ENCODE measurements at regions not wholly inside any gene's neighbourhood (a gene's known extent, or its start where the extent isn't known, plus 50 kb on each side); places are given as distances from the start of the nearest gene placed in this dataset.
"Not testable (repeated sequence)": the region's sequence is repeated elsewhere in the genome, so short reads cannot be mapped to it uniquely, and the experiment has no call there.

DNA sequence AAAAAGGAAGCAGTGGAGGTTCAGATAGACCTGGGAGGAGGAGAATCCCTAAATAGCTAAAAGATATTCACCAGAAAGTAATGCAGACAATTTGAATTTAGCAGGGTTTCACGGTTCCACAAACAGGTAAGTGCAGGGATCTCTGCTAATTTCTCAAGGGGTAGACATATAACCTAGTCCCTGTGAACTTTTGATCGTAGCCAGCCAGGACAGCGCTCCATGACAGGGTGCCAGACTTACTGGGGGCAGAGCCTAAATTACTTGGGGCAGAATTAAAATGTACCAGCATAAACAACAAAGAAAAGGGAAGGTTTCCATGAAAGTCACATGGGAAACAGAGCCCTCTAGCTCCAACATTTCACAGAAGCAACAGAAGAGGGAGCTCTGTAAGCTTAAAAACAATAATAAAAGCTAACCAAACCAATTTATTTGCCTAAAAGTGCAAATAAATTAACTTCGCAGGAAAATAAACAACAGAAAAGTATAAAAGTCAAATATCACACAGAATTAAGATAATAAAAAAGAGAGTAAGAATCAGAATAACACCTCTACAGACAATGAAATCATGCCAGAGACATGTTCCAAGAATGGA is 198.3 kb downstream of the DUSP10 start:
- peak; percentile 7 for DNase-seq

DNA sequence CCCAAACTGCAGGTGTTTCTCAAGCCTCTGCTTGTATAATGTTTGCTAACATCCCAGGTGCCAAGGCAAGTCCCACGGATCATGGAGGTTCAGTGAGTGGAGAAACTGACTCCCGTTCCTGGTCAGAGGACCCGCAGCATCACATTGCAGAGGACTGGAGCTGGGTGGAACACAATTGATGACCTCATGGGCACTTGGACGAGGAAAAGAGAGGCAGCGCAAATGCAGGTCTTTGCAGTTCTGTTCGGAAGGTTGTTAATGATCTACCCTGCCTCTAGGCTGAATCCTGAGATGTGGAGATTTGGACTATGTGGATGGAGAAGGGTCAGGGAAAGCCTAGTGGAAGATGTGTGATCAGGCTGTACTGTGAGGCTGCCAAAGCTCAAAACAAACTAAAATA is 192.9 kb downstream of the DUSP10 start:
- no peak for DNase-seq

DNA sequence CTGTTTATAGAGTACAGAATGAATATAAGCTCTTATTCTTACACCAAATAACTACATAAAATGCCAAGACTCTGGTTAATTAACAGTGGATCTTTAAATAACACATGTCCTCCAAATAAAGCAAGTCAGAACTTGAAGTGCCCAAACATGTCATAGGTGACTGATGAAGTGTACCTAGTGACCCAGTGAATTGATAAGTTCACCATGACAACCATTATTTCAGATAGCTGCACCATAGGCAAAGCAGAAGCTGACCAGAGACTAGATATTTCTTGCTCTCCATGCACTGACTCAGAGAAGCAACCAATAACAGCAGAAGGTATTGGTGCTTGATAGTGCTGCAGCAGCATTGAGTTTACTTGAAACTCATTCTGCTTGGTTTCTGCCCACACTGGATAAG is 192.1 kb downstream of the DUSP10 start:
- DNase-seq = no peak

GRCh38 chr1:221552792-221553191 is 189.1 kb downstream of the DUSP10 start:
- not testable (repeated sequence) for DNase-seq

GRCh38 chr1:221555689-221556433 is 186.0 kb downstream of the DUSP10 start:
- no peak for DNase-seq

DNA sequence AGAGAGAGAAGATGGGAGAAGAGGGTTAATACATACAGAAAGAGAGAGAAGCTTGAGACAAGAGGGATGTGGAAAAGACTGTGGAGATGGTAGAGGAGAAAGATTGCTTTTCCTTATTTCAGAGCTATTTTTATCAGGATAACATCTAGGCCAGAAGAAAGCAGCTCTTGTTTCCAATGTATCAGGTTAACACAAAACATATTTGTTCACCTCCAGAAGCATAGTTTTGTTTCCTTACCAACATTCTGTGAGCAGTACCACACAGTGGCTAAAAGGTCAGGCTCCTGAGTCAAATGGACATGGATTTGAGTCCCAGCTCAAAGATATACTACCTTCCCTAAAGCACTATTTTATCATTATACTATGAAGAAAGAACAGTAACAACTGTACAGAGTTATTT is 185.5 kb downstream of the DUSP10 start:
- no peak for DNase-seq

- no peak for DNase-seq
These were observed 184.9 kb downstream of the DUSP10 start for GRCh38 chr1:221557013-221557412.

GRCh38 chr1:221558396-221558795 is 183.5 kb downstream of the DUSP10 start:
- DNase-seq = no peak

DNA sequence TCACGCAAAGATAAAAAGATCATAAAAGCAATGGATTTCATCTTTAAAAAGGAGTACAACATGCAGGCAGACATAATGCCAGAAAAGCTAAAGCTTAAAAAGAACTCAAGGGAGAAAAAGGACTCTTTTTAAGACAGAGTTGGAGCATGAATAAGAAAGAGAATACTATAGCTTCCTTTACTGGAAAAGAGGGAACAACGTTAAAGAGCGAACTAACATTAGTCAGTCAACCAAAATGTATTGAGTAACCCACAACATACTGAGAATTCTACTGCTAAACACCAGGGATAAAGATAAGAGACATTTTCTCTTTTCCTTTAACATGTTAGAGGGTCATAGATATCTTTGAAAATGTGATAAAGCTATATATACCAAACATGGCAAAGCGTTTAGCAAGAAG is 182.0 kb downstream of the DUSP10 start:
- DNase-seq = no peak

DNA sequence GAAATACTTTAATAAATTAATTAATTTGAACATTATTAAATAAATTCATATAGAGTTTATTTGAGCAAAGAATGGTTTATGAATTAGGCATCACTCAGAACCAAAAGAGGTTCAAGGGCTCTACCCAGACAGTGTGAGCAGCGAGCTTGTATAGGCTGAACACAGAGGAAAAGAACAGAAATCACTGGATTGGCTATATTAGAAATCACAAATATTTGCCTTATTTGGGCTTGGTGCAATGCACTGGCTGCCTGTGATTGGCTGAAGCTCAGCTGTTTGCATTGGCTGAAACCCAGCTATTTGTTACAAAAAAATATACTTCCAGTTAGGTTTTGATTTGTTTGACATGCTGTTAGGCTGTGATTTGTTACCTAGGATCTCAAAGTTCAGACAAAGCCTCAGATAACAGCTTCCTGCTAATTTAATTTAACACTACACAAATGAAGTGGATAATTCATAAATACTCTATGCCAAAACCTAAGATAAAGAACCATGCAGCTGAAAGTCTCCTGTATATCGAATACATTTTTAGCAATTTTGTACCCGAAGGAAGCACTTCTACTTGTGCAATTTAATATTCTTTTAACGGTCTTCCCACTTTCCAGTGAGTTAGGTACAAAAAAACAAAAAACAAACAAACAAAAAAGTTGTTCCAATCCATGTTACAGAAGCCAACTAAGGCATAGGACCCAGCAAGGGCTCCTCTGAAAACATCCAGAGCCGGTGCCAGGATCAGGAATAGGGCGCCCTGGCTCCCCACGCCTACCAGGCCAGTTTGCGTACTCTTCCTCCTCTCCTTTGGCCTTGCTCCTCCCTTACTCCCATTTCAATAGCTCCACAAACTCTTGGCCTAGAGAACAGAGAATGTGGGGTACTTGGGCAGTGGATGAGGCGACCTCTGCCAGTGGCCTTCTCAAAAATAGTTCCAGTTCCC is 179.1 kb downstream of the DUSP10 start:
- no peak for DNase-seq

DNA sequence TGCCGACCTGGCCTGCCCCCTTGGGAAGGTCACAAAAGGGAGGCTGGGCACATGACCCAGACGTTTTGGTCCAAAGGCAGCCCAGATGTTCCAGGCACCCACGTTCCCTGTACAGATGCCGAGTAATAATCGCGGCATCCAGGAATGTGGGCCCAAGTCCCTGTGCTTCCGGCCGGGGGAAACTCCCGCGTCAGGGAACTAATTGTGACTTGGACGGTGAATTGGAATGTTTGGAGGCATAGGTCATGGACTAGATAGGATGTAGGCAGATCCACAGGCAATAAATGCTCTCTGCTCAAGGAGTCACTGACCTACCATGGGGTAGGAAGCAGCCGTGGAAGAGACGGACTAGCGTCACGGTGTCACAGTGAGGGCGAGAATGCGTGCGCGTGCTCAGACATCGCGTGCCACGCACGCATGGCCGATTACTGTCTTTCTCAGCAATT is 178.4 kb downstream of the DUSP10 start:
- DNase-seq = no peak

GRCh38 chr1:221564891-221565290 is 177.0 kb downstream of the DUSP10 start:
- DNase-seq = no peak

GRCh38 chr1:221565711-221566110 is 176.2 kb downstream of the DUSP10 start:
- DNase-seq = no peak

DNA sequence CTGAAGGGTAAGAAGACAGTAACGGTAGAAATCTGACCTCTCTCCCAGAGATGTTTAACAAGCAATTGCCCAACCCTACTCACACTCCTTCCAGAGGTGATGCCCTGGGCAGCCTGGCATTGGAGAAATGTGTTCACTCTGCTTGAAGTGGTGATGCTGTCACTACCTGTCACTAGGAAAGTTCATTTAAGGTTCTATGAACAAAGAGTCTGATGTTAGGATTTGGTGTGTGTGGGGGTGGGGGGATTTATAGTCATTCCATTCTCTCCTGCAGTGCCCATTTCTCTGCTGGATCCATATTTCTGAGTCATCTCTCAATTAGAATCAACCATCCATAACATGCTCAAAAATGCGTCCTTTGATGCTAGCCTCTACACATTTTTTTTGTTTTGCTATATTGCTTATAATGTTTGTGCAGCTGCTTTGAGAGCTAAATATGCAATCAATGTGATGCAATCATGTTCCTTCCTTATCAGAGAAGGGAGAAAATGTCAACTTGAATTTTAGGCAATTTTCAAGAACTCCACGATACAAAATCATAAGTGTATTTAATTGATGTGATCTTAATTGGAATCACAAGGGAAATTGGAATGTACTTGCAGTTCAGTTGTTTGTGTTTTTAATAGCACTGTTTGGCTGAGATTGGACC is 173.9 kb downstream of the DUSP10 start:
- DNase-seq = no peak

DNA sequence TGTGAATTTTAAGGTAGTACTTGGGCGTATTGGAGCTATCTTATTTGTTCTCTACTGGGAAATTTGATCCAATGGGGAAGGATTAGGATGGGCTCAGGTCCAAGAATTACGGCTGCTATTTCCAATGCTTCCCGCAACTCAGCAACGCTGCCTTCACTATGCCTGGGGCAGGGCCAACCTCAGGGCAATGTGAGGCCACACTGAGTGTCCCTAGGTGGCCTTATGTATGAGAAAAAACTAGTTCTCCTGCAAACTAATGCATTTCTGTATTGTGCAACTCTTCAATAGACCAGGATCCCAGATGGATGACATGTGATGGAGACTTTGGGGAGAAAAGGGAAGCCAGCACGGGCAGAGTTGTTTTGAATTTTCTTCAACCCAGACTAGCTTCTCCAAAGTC is 168.1 kb downstream of the DUSP10 start:
- DNase-seq = no peak

- no peak for DNase-seq
These were observed 167.4 kb downstream of the DUSP10 start for GRCh38 chr1:221574529-221574928.

- no peak for DNase-seq
These were observed 166.3 kb downstream of the DUSP10 start for GRCh38 chr1:221575605-221576004.

DNA sequence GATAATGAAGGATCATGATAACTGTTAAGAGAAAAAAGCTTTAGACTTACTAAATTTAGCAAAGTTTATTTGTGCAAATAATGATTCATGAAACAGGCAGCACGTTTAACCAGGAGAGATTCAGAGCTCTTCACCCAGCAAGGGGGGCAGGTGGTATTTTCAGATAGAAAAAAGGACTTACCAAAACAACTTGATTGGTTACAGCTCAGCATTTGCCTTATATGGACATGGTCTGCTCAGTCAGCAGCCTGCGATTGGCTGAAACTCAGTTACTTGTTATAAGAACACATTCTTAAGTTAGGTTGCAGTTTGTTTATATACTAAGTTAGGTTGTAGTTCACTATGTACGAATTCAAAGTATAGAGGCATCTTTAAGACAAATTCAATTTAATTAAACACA is 165.6 kb downstream of the DUSP10 start:
- no peak for DNase-seq

DNA sequence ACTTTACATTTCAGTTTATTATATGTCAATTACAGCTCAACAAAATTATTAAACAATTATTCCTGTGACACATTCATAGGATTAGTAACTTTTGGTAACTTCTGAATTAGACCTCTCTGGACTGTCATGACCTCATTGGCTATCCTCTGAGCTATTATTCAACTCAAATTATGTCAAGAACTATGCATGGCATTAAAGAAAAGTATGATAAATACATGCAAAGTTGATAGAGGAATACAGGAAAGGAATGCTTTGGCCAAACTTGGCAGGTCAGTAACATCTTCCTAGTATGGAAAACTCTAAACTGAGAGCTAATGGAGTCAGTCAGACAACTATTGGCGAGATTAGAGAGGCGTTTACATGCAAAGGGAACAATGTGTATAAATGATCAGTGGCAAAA is 158.4 kb downstream of the DUSP10 start:
- no peak for DNase-seq

DNA sequence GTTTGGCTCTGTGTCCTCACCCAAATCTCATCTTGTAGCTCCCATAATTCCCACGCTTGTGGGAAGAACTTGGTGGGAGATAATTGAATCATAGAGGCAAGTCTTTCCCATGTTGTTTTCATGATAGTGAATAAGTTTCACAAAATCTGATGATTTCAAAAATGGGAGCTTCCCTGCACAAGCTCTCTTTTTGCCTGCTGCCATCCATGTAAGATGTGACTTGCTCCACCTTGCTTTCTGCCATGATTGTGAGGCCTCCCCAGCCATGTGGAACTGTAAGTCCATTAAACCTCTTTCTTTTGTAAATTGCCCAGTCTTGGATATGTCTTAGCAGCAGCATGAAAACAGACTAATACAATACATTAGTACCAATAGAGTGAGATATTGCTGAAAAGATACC is 154.9 kb downstream of the DUSP10 start:
- not testable (repeated sequence) for DNase-seq

- DNase-seq = not testable (repeated sequence)
These were observed 150.6 kb downstream of the DUSP10 start for GRCh38 chr1:221591250-221591649.

- no peak for DNase-seq
These were observed 147.3 kb downstream of the DUSP10 start for GRCh38 chr1:221594576-221594975.

- DNase-seq = no peak
These were observed 143.8 kb downstream of the DUSP10 start for GRCh38 chr1:221598122-221598521.
